ENCODE measurements at regions not wholly inside any gene's neighbourhood (a gene's known extent, or its start where the extent isn't known, plus 50 kb on each side); places are given as distances from the start of the nearest gene placed in this dataset.

GRCh38 chr2:67660015-67660602 lies 263.0 kb downstream of the ETAA1 start:
- no peak for DNase-seq (ENCODE audit: extremely low read depth, low read depth)
- no peak overlapping the region for H3K4me3 ChIP-seq (replicated peaks; ENCODE audit: low read depth, low read length)
- TF ChIP-seq CTCF (IDR thresholded peaks at IDR 0.05; ENCODE audit: low read depth, low read length, missing control alignments) = no peak

- DNase-seq (ENCODE audit: extremely low read depth, low read depth) = no peak
- TF ChIP-seq CTCF (IDR thresholded peaks at IDR 0.05; ENCODE audit: low read depth, low read length, missing control alignments) = no peak
- no peak overlapping the region for H3K4me3 ChIP-seq (replicated peaks; ENCODE audit: low read depth, low read length)
Observed at GRCh38 chr2:67660871-67661270, 263.7 kb downstream of the ETAA1 start.

- TF ChIP-seq CTCF (IDR thresholded peaks at IDR 0.05; ENCODE audit: low read depth, low read length, missing control alignments) = no peak
- no peak for DNase-seq (ENCODE audit: extremely low read depth, low read depth)
- H3K4me3 ChIP-seq (replicated peaks; ENCODE audit: low read depth, low read length) = no peak overlapping the region
Observed at GRCh38 chr2:67662222-67662621, 265.1 kb downstream of the ETAA1 start.

GRCh38 chr2:67663776-67664175 lies 266.6 kb downstream of the ETAA1 start:
- TF ChIP-seq CTCF (IDR thresholded peaks at IDR 0.05; ENCODE audit: low read depth, low read length, missing control alignments) = no peak
- no peak overlapping the region for H3K4me3 ChIP-seq (replicated peaks; ENCODE audit: low read depth, low read length)
- no peak for DNase-seq (ENCODE audit: extremely low read depth, low read depth)

- DNase-seq (ENCODE audit: extremely low read depth, low read depth) = no peak
- H3K4me3 ChIP-seq (replicated peaks; ENCODE audit: low read depth, low read length) = no peak overlapping the region
- TF ChIP-seq CTCF (IDR thresholded peaks at IDR 0.05; ENCODE audit: low read depth, low read length, missing control alignments) = no peak
Observed at GRCh38 chr2:67666386-67667053, 269.4 kb downstream of the ETAA1 start.

- no peak for TF ChIP-seq CTCF (IDR thresholded peaks at IDR 0.05; ENCODE audit: low read depth, low read length, missing control alignments)
- DNase-seq (ENCODE audit: extremely low read depth, low read depth) = no peak
- H3K4me3 ChIP-seq (replicated peaks; ENCODE audit: low read depth, low read length) = no peak overlapping the region
Observed at GRCh38 chr2:67667054-67667908, 270.1 kb downstream of the ETAA1 start.

All from HFF-Myc (cell line).